Inflammatory macrophage (primary cell): ENCODE measurements at regions not wholly inside any gene's neighbourhood (a gene's known extent, or its start where the extent isn't known, plus 50 kb on each side); places are given as distances from the start of the nearest gene placed in this dataset.

Experiments used
- DNase-seq, 2 donors: peaks; one replicate each; pipeline ENCODE4 v3.0.0-alpha.2; 2020 to 2022

DNA sequence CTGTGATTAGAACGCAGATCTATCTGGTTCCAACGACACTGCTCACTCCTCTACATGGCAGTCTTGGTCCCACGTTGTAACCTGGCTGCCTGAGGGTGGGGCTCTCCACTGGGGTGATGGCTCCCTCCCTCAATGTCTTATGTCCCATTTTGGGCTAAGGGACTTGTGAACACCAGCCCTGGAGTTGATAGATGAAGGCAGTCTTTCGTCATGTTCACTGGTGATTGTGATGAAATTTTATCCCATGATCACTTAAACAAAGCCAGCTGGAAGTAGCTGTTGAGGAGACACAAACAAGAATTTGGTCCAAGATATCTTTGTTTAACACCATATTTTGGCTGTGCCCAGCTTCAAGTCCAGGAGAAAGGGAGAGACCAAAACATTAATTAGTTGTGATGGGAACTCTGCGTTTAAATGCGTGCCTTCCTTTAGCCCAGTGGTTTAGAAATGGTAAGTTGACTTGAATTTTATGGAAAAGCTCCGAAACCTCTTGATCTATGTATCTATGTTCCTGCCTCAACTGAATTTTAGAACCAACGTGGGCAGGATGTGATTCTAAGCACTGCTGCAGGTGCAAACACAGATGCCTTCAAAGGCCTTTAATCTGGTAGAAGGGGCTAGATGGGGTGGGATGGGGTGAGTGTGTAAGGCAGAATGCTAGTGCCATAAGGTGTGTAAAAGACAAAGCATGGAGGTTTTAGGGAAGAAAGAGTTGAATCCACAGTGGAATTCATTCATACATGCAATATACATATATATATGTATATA, 186.8 kb upstream of the IRX3 start:
- no peak for DNase-seq

- no peak for DNase-seq
These were observed 180.8 kb upstream of the IRX3 start for GRCh38 chr16:54467398-54467797.

DNA sequence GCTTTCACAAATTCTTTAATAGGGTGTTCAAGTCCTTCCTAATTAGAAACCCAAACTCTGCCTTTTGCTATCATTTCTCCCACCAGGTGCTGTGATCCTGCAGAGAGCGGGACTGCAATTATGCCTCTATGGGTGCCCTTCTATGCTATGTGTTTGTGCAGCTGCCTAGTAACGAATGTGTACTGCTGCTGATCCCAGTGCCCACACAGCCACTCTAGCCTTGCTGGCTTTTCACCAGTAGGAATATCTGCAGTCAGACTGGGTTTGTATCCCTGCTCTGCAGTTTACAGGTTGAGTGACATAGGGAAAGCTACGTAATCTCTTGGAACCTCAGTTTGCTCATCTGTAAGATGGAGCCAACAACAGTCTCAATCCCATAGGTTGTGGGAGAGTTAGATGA, 179.6 kb upstream of the IRX3 start:
- no peak for DNase-seq

DNA sequence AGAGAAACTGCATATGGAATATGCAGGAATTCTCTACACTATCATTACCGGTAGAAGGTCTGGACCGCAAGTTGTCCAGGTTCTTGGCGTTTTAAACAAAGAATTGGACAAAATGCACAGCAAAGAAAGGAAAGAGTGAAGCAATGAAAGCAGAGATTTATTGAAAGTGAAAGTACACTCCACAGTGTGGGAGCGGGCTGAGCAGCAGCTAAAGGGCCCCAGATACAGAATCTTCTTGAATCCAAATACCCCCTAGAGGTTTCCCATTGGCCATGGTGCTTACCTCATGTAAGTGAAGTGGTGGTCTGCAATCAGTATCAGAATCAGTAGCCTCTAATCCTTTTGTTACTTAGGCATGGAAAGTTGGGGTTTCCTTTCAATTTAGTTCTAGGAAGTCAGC, 178.5 kb upstream of the IRX3 start:
- no peak for DNase-seq

DNA sequence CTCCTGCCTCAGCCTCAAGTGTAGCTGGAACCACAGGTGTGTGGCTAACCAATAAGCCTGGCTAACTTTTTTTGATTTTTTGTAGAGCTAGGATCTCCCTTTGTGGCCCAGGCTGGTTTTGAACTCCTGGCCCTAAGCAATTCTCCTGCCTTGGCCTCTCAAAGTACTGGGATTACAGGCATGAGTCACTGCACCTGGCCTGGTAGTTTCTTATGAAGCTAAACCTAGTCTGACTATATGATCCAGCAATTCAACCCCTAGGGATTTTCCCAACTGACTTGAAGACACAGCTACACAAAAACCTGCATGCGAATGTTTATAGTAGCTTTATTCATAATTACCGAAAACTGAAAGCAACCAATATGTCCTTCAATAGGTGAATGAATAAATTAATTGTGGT, 176.2 kb upstream of the IRX3 start:
- DNase-seq: no peak

DNA sequence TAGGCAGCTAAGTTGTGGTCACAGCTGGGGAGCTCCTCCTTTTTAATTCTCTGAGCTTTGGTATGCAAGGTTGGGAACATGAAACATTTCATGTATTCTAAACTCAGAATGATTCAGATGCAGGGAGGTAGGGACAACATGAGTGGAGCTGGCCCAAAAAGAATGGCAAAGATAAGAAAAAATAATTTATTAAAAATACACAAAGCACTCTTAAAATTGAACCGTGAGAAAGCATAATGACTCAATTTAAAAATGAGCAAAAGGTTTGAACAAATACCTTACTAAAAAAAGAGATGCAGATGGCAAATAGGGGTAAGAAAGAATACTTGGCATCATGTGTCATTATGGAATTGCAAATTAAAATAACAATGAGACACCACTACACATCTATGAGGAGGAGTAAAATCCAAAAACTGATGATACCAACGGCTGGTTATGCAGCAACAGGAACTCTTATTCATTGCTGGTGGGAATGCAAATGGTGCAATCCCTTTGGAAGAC, 175.6 kb upstream of the IRX3 start:
- DNase-seq: no peak

DNA sequence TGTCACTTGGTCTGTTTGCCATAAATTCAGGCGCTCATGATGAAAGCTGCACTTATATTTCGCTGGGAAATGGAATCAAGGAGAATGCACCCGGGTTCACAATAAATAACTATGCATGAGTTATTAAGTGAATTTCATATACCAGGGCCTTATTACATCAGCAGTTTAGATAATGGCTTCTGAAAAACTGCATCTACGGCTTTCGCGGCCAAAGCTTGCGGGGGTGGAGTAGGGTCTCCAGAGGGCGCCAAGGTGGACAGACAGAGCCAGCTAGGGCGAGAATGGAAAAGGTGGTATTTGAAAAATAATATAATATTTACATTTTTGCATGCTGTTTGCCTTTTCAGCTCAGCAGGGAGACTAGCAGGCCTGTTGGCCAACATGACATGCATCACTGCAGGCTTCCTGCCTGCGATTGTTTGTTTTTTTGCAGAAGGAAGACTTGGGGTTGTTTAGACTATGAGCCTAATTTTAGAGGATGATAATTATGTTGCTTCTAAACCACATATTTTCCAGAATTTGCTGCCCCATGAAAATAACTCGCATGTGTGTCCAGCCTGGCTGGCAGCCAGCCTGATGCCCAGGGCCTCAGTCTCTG, 173.8 kb upstream of the IRX3 start:
- no peak for DNase-seq

DNA sequence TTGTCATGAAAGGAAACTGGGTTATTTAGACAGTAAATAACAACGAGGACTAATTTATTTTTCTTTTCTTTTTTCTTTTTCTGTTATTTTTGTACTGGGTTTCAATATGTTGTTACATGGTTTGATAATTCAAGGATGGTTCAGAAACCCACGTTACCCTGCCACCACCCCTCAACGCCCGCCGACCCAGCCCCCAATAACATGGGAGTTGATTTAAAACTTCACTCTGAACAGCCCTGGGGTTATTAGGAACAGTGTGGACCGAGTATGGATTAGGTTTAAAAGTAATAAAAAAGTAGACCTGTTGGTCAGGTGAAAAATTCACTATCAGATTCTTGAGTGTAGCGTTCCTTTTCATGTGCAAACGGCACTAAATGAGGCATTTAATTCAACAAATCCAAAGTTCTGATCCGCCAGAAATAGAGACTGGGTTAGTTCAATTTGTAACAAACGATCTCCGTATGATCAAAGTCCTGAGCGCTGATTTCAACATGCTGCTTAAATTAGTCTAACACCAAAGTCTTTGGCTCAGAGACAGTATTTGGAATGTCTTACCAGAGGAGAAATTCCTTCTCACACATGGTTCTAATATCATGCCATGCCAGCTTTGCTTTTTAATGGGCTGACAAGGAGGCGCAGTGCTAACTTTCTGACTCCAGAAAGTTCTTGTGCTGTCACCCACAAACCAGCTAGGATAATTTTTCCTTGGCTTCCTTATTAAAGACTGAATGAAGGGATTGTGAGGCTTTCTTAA, 173.1 kb upstream of the IRX3 start:
- DNase-seq: no peak

DNA sequence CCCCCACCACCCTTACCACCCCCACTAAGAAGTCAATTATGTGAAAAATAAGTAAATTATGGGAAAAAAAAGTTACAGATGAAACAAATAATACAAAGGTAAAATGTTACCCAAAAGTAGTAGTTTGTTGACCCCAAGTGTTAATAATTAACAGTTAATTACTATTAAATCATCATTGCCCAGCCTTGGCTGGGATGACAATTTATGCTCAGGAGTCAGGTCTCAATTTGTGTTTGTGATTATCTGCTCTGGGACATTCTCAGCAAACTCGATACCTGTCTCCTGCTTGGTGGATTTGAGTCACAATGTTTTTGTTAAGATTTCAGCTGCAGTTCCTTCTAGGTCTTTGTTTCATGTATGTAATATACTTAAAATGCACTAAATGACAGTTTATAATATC, 172.3 kb upstream of the IRX3 start:
- no peak for DNase-seq

DNA sequence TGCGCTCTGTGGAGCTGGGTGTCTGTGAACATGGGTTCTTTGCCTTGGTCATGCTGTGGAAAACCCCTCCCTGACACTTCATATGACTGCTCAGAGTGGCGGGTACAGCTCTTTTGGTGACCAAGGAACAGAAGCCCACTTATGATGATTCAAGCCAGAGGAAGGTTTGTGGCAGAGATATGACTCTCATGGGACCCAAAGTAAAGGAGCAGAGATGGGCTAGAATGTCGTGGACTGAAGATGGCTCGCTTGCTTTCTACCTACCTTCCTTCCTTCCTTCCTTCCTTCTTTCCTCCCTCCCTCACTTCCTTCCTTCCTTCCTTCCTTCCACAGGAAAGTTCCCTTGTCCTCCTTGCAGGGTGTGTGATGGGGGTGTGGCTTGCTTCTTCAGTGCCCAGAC, 169.7 kb upstream of the IRX3 start:
- no peak for DNase-seq

- no peak for DNase-seq
These were observed 168.6 kb upstream of the IRX3 start for GRCh38 chr16:54455030-54455725.

GRCh38 chr16:54454616-54455015, 168.0 kb upstream of the IRX3 start:
- no peak for DNase-seq

GRCh38 chr16:54453871-54454270, 167.3 kb upstream of the IRX3 start:
- DNase-seq: no peak

- DNase-seq: no peak
These were observed 161.2 kb upstream of the IRX3 start for GRCh38 chr16:54447576-54448440.

GRCh38 chr16:54446639-54447038, 160.1 kb upstream of the IRX3 start:
- no peak for DNase-seq

GRCh38 chr16:54444851-54445458, 158.4 kb upstream of the IRX3 start:
- no peak for DNase-seq

DNA sequence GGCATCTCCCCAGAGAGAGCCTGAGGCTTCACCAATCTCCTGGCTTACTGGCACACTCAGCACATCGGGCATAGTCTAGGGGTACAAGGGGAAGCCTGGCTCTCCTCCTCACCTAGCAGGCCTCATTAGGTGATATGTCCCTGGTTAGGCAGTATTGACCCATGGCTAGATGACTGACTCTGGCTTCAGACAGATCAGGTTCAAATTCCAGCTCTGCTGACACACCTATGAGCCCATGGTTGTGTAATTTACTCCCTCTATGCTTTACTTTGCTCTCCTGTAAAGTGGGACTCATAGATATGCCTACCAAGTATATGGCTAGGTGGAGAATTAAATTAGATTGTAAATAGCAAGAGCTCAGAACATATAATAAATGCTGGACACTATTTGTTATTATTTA, 157.3 kb upstream of the IRX3 start:
- DNase-seq: no peak

DNA sequence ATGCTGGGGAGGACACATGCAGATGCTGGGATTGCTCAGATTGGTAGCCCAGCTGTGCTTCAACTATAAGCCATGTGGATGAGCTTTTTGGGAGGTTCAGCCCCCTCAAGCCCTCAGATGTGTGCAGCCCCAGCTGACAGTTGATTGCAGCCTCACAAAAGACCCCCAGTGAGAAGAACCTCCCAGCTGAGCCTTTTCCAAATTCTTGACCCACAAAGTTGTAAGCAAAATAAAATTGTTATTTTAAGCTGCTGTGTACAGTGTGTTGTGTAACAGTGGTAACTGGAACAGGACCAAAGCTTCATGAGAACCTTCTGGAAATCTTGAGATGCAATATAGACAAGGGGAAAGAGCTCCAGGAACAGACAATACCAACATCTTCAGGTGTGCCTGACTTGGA, 156.8 kb upstream of the IRX3 start:
- DNase-seq: no peak

DNA sequence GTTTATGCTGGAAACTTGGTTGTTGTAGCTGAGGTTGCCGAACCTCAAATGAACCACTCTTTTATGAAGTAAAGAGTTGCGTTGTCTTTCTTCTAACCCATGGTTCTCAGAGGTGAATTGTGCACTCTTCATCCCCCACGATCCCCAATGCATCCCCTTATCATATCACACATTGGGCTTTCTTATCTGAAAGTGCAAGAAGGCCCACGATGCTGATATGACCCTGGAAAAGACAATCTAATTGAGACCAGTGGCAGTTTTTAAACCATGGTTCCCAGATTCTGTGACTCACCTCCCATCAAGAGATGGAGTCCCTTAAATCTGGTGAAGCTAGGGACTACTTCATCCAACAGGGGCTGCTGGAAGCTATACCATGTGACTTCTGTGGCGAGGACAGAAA, 156.3 kb upstream of the IRX3 start:
- no peak for DNase-seq

DNA sequence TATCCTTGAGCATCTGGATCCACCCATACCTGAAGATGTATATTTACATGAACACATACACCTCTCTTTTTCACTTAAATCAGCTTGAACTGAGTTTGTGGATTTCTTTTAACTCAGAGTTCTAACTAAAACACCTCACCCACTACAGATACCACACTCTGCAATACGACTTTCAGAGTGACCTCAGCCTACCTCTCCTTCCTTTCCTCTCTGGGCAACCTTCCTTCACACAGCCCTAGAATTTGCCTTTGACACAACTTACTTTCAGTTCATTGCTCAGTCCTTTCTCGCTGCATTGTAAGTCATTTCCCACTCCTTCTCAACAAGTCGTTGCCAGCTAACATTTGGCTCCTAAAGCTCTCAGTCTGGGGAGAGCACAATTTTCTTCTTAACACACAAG, 151.9 kb upstream of the IRX3 start:
- no peak for DNase-seq

DNA sequence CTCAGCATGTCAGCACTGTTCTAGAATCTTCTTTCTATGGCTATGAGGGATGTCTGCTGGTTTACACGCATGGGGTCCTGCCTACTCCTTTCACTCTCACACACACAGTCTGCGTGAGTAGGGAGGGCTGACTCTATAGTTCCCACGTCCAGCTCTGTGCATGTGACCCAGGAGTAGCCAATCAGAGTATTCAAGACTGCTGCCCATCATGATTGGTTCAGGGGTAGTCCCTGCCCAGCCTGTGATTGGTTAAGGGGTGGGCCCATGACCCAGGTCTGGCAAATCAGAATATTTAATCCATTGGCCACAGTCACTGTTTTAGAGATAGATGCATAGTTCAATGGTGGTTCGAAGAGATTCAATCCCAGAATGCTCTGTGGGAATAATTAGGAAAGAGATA, 151.3 kb upstream of the IRX3 start:
- DNase-seq: no peak

- DNase-seq: no peak
These were observed 150.8 kb upstream of the IRX3 start for GRCh38 chr16:54437401-54437800.
